Colonic mucosa (tissue), 4 donors: ENCODE measurements at regions not wholly inside any gene's neighbourhood (a gene's known extent, or its start where the extent isn't known, plus 50 kb on each side); places are given as distances from the start of the nearest gene placed in this dataset.

Source experiments
- DNase-seq: peaks from one replicate; pipeline ENCODE4 v3.0.0-alpha.2; 2020
- H3K27ac ChIP-seq: fragments of 200-600 bp; one replicate; pipeline ENCODE4 v1.8.0; 2021
- H3K27me3 ChIP-seq: fragments of 200-600 bp; one replicate; pipeline ENCODE4 v1.8.0; 2021
- H3K36me3 ChIP-seq: fragments of 200-600 bp; one replicate; pipeline ENCODE4 v1.8.0; 2021
- H3K4me1 ChIP-seq: fragments of 200-600 bp; one replicate; pipeline ENCODE4 v1.8.0; 2021; ENCODE audit warnings: mild to moderate bottlenecking
- H3K4me3 ChIP-seq: fragments of 200-600 bp; one replicate; pipeline ENCODE4 v1.8.0; 2021
- H3K9ac ChIP-seq, 2 donors: one replicate each; pipeline ENCODE4 v1.7.0; 2013; ENCODE audit warnings: control low read depth in 2 of 2, low read depth in 2 of 2, low read length in 2 of 2
- H3K9me3 ChIP-seq: fragments of 200-600 bp; one replicate; pipeline ENCODE4 v1.8.0; 2021
- intact Hi-C: fragments of 100-400 bp; cut with DNase I; formaldehyde crosslinking; loops from one replicate; pipeline ENCODE4 v1.14.1; 2022
- TF ChIP-seq, protein P1 (sequence below): fragments of 200-600 bp; IDR thresholded peaks from one replicate; pipeline ENCODE4 v1.8.0; 2022; ENCODE audit warnings: antibody characterized with exemption, mild to moderate bottlenecking
- donor health status: healthy.
- donor health status: DM: no; HTN: no; CAD: no.
- donor health status: DM: no; HTN: no; CAD: no.

DNA sequence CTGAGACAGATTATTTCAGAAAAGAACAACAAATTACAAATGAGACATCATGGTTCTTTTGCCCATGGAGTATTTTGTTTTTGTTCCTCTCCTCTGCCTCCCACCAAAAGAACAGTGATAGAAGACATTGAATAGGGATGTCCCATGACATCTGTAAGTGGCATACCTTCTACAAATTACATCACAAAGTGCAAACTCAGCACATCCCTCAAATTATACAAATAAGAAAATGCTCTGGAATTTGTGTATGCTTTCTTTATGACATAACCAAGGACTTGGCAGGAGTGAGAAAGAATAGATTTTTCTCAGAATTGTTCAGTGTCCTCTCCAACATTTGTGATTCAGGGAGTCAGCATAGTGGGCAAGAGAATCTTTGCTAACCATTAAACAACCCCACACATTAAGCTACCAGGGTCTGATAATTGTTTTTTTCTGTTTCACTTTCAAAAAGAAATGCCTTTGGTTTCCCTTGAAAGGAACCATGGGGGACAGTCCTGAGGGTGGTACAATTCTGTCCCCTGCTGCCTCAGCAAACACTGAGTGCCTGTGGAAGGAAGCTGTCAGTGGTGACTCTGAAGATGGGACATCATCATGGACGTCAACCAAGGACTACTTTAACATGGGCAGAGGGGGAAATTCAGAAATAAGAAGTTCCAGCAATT lies 430.3 kb downstream of the AASDHPPT start:
- Histone ChIP-seq H3K4me3 (no peak overlapping the region), H3K36me3 (no peaks in the 10 kb centered on the region), H3K9ac (no peak overlapping the region), H3K9me3 (no peaks in the 10 kb centered on the region), H3K27me3 (no peaks in the 10 kb centered on the region), H3K27ac (no peak overlapping the region), H3K4me1 (no peaks in the 10 kb centered on the region)
- intact Hi-C loops, result no loop called here
- DNase-seq, result no peak
- TF ChIP-seq, protein P1, sequence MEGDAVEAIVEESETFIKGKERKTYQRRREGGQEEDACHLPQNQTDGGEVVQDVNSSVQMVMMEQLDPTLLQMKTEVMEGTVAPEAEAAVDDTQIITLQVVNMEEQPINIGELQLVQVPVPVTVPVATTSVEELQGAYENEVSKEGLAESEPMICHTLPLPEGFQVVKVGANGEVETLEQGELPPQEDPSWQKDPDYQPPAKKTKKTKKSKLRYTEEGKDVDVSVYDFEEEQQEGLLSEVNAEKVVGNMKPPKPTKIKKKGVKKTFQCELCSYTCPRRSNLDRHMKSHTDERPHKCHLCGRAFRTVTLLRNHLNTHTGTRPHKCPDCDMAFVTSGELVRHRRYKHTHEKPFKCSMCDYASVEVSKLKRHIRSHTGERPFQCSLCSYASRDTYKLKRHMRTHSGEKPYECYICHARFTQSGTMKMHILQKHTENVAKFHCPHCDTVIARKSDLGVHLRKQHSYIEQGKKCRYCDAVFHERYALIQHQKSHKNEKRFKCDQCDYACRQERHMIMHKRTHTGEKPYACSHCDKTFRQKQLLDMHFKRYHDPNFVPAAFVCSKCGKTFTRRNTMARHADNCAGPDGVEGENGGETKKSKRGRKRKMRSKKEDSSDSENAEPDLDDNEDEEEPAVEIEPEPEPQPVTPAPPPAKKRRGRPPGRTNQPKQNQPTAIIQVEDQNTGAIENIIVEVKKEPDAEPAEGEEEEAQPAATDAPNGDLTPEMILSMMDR, result no peak

DNA sequence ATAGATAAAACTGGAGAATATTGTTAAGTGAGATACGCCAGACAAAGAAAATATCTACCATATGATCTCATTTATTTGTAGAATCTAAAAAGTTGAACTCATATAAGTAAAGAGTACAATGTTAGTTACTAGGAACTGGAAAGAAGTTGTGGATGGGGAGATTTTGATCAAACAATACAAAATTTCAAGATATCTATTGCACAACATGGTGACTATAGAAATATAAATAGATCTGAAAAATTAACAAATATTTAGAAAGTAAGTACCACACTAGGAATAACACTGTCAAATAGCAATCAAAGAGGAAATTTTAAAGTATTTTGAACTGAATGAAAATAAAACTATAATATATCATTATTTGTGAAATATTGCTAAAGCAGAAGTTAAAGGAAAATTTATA lies 437.2 kb downstream of the AASDHPPT start:
- Histone ChIP-seq H3K27me3 (no peaks in the 10 kb centered on the region), H3K36me3 (no peaks in the 10 kb centered on the region), H3K9me3 (peaks cover 5% of the 10 kb centered on the region), H3K27ac (no peak overlapping the region), H3K9ac (no peak overlapping the region), H3K4me1 (no peaks in the 10 kb centered on the region), H3K4me3 (no peak overlapping the region)
- intact Hi-C loops, result no loop called here
- DNase-seq, result no peak
- TF ChIP-seq, protein P1, result no peak

DNA sequence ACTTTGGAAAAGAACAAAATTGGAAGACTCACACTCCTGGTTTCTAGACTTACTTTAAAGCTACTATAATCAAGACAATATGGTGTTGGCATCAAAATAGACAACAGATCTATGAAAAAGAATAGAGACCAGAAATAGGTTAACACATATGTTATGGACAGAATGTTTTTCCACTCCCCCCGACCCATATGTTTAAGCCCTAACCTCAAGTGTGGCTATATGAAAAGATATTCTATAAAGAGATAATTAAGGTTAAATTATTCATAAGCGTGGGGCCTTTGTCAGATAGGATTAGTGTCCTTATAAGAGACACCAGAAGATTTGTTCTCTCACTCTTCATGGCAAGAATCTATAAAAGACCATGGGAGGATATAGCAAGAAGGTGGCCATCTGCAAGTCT lies 440.0 kb downstream of the AASDHPPT start:
- Histone ChIP-seq H3K36me3 (no peaks in the 10 kb centered on the region), H3K9ac (no peak overlapping the region), H3K4me3 (no peak overlapping the region), H3K27ac (no peak overlapping the region), H3K9me3 (peaks cover 5% of the 10 kb centered on the region), H3K27me3 (no peaks in the 10 kb centered on the region), H3K4me1 (no peaks in the 10 kb centered on the region)
- no peak for DNase-seq
- intact Hi-C loops, result no loop called here
- TF ChIP-seq, protein P1, result no peak

DNA sequence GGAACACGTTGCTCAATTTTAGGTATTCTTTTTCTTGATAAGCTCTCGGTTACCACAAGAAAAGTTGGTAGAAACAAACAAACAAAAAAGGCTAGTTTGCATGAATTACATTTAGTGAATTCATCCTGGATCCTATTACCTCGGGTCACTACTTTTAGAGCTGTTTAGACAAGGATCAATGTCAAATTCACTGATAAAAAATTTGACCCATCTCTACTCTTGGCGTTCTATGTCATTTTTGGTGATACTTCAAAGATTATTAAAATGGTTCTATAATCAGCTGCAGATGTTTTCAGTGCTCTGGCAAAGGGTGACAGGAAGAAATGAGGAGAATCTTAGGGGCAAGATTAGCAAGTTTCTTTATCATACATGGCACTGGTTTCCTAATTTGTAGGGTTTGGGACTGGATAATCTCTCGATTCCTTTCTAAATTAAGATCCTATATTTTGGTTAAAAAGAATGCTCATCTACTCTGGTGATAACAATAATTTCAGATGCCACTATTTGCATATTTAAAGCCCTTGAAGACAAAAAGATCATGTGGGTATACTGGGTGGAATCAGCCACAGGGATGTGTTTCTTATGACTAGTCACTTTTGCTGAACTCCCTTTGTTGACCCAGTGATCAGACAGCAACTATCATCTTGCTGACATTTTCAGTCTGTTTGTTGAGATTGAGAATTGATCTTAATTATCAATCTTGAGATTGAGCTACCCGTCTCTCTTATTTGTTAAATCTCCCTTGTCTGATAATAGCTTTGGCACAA lies 442.9 kb downstream of the AASDHPPT start:
- Histone ChIP-seq H3K27ac (no peak overlapping the region), H3K4me1 (no peaks in the 10 kb centered on the region), H3K27me3 (no peaks in the 10 kb centered on the region), H3K4me3 (no peak overlapping the region), H3K9ac (no peak overlapping the region), H3K9me3 (no peaks in the 10 kb centered on the region), H3K36me3 (no peaks in the 10 kb centered on the region)
- TF ChIP-seq, protein P1, result no peak
- intact Hi-C loops, result no loop called here
- no peak for DNase-seq

DNA sequence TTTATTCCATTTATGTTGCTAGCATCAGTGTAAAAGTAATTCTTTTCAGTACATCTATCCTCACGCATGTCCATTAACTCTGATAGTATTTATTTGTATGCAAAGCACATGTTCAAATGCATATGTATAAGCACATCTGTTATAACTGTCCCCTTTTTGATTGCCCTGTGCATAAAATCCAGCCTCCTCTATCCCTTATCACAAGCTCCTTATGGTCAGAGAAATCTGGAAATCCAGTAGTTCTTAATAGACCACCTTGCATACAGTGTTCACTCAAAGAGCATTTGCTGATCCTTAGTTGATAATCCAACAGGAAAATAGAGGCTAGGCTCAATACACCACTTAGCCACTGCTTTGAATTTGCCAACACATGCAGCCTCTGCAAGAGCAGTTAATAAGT lies 443.5 kb downstream of the AASDHPPT start:
- TF ChIP-seq, protein P1, result no peak

More for the DNA sequence above, 443.5 kb downstream of the AASDHPPT start:
- intact Hi-C loops, result no loop called here
- no peak overlapping the region for H3K4me3 ChIP-seq
- no peaks in the 10 kb centered on the region for H3K9me3 ChIP-seq
- H3K27me3 ChIP-seq, result no peaks in the 10 kb centered on the region
- no peaks in the 10 kb centered on the region for H3K4me1 ChIP-seq
- no peak overlapping the region for H3K27ac ChIP-seq
- H3K9ac ChIP-seq, result no peak overlapping the region
- H3K36me3 ChIP-seq, result no peaks in the 10 kb centered on the region
- DNase-seq, result no peak
